ENCODE measurements at regions not wholly inside any gene's neighbourhood (a gene's known extent, or its start where the extent isn't known, plus 50 kb on each side); places are given as distances from the start of the nearest gene placed in this dataset.
"Not testable (repeated sequence)": the region's sequence is repeated elsewhere in the genome, so short reads cannot be mapped to it uniquely, and the experiment has no call there.

- no peak for DNase-seq (ENCODE audit: low read depth)
Observed at GRCh38 chr2:16368951-16369350, 296.7 kb downstream of the CYRIA start.

- no peak for DNase-seq (ENCODE audit: low read depth)
Observed at GRCh38 chr2:16368328-16368727, 297.3 kb downstream of the CYRIA start.

- DNase-seq (ENCODE audit: low read depth), result no peak
Observed at GRCh38 chr2:16365366-16365765, 300.3 kb downstream of the CYRIA start.

GRCh38 chr2:16363581-16363980 lies 302.1 kb downstream of the CYRIA start:
- no peak for DNase-seq (ENCODE audit: low read depth)

GRCh38 chr2:16362611-16363010 lies 303.0 kb downstream of the CYRIA start:
- DNase-seq (ENCODE audit: low read depth), result no peak

- no peak for DNase-seq (ENCODE audit: low read depth)
Observed at GRCh38 chr2:16361261-16361995, 304.2 kb downstream of the CYRIA start.

GRCh38 chr2:16359961-16360360 lies 305.7 kb downstream of the CYRIA start:
- DNase-seq (ENCODE audit: low read depth), result no peak

- DNase-seq (ENCODE audit: low read depth), result no peak
Observed at GRCh38 chr2:16357188-16357587, 308.4 kb downstream of the CYRIA start.

GRCh38 chr2:16351541-16351940 lies 314.1 kb downstream of the CYRIA start:
- no peak for DNase-seq (ENCODE audit: low read depth)

GRCh38 chr2:16351137-16351536 lies 314.5 kb downstream of the CYRIA start:
- DNase-seq (ENCODE audit: low read depth), result no peak

GRCh38 chr2:16350211-16350610 lies 315.4 kb downstream of the CYRIA start:
- no peak for DNase-seq (ENCODE audit: low read depth)

- DNase-seq (ENCODE audit: low read depth), result no peak
Observed at GRCh38 chr2:16349811-16350210, 315.8 kb downstream of the CYRIA start.

- no peak for DNase-seq (ENCODE audit: low read depth)
Observed at GRCh38 chr2:16348821-16349515, 316.7 kb downstream of the CYRIA start.

GRCh38 chr2:16346671-16347070 lies 319.0 kb downstream of the CYRIA start:
- DNase-seq (ENCODE audit: low read depth), result no peak

GRCh38 chr2:16345231-16345630 lies 320.4 kb downstream of the CYRIA start:
- not testable (repeated sequence) for DNase-seq (ENCODE audit: low read depth)

- no peak for DNase-seq (ENCODE audit: low read depth)
Observed at GRCh38 chr2:16339206-16339605, 326.4 kb downstream of the CYRIA start.

- no peak for DNase-seq (ENCODE audit: low read depth)
Observed at GRCh38 chr2:16338026-16338425, 327.6 kb downstream of the CYRIA start.

GRCh38 chr2:16336916-16337315 lies 328.7 kb downstream of the CYRIA start:
- no peak for DNase-seq (ENCODE audit: low read depth)

GRCh38 chr2:16336491-16336890 lies 329.1 kb downstream of the CYRIA start:
- DNase-seq (ENCODE audit: low read depth), result no peak

- DNase-seq (ENCODE audit: low read depth), result no peak
Observed at GRCh38 chr2:16335947-16336346, 329.7 kb downstream of the CYRIA start.

GRCh38 chr2:16335604-16335930 lies 330.1 kb downstream of the CYRIA start:
- no peak for DNase-seq (ENCODE audit: low read depth)

- DNase-seq (ENCODE audit: low read depth), result no peak
Observed at GRCh38 chr2:16334886-16335603, 330.6 kb downstream of the CYRIA start.

GRCh38 chr2:16334366-16334765 lies 331.3 kb downstream of the CYRIA start:
- no peak for DNase-seq (ENCODE audit: low read depth)

All from Daoy (cell line).